Activated CD8-positive, alpha-beta T cell treated with anti-CD3 and anti-CD28 coated beads, Interleukin-2, amount 10 ng/mL, durations not matched to agents 7 days and 5 days (primary cell): ENCODE measurements at regions not wholly inside any gene's neighbourhood (a gene's known extent, or its start where the extent isn't known, plus 50 kb on each side); places are given as distances from the start of the nearest gene placed in this dataset.

ENCODE experiments used
- ATAC-seq: fragments of 150-1000 bp; cut with Tn5 transposase; one replicate; pipeline ENCODE4 v1.10.0; 2021; ENCODE audit warnings: moderate library complexity
- CTCF ChIA-PET: fragments of 350-600 bp; sonication (Branson Sonifier 250); formaldehyde crosslinking; loops from one replicate; lab custom pipeline; 2021; ENCODE audit warnings: antibody characterized with exemption; lab: Charles Lee
- POLR2A ChIA-PET: fragments of 350-600 bp; sonication (Branson Sonifier 250); formaldehyde crosslinking; loops from one replicate; lab custom pipeline; 2021; ENCODE audit warnings: antibody characterized with exemption; lab: Charles Lee
- DNase-seq: peaks from one replicate; pipeline ENCODE4 v3.0.0-alpha.2; 2020
- H3K27ac Mint-ChIP-seq: one replicate; pipeline ENCODE4 v1.8.0; 2021; ENCODE audit warnings: mild to moderate bottlenecking, mixed read lengths
- H3K27me3 Mint-ChIP-seq: one replicate; pipeline ENCODE4 v1.8.0; 2021; ENCODE audit warnings: low read depth, mixed read lengths
- H3K36me3 Mint-ChIP-seq: one replicate; pipeline ENCODE4 v1.8.0; 2021; ENCODE audit warnings: low read depth, mixed read lengths
- H3K4me1 Mint-ChIP-seq: one replicate; pipeline ENCODE4 v1.8.0; 2021; ENCODE audit warnings: low read depth, mixed read lengths
- H3K4me3 Mint-ChIP-seq: one replicate; pipeline ENCODE4 v1.8.0; 2021; ENCODE audit warnings: mild to moderate bottlenecking, mixed read lengths
- H3K9me3 Mint-ChIP-seq: one replicate; pipeline ENCODE4 v1.8.0; 2022; ENCODE audit warnings: mixed read lengths; ENCODE audit not compliant: insufficient read depth

- ChIA-PET POLR2A (no interaction called here), CTCF (no interaction called here)
- H3K27me3 Mint-ChIP-seq: peaks cover 47% of the 10 kb centered on the region
- H3K4me3 Mint-ChIP-seq: no peak overlapping the region
- ATAC-seq: no peak
- H3K9me3 Mint-ChIP-seq: no peaks in the 10 kb centered on the region
- no peaks in the 10 kb centered on the region for H3K4me1 Mint-ChIP-seq
- peaks cover 4% of the 10 kb centered on the region for H3K36me3 Mint-ChIP-seq
- DNase-seq: no peak
- no peak overlapping the region for H3K27ac Mint-ChIP-seq
Measured at GRCh38 chr3:194287977-194288706, 63.0 kb downstream of the CPN2 start.
